M059J (cell line): ENCODE measurements at regions not wholly inside any gene's neighbourhood (a gene's known extent, or its start where the extent isn't known, plus 50 kb on each side); places are given as distances from the start of the nearest gene placed in this dataset.
A peak's percentile ranks its signal among the peaks of the same experiment; 100 is the strongest.

Experiments used
- DNase-seq: peaks from one replicate; pipeline ENCODE4 v3.0.0-alpha.2; 2012; ENCODE audit warnings: low read depth

- no peak for DNase-seq
Observed at GRCh38 chr2:19548116-19548515, 189.7 kb upstream of the OSR1 start.

DNA sequence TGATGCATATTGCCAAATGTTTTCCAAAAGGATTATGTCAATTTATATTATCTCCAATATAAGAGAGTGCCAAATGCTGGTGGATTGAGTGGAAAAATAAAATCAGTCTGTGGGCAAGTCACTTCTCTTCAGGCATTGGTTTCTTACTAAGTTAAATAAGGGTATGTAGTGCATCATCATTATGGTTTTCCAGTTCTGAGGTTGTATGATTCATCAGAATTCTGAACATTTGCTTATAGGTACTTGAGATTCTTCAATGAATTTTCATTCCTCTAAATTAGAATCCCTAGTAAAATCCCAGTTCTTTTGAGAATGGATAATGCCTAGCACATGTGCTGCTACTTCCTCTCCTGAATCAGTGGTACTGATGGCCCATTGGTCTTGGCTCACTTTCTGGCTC, 188.9 kb upstream of the OSR1 start:
- no peak for DNase-seq

GRCh38 chr2:19545507-19545906, 187.1 kb upstream of the OSR1 start:
- no peak for DNase-seq

DNA sequence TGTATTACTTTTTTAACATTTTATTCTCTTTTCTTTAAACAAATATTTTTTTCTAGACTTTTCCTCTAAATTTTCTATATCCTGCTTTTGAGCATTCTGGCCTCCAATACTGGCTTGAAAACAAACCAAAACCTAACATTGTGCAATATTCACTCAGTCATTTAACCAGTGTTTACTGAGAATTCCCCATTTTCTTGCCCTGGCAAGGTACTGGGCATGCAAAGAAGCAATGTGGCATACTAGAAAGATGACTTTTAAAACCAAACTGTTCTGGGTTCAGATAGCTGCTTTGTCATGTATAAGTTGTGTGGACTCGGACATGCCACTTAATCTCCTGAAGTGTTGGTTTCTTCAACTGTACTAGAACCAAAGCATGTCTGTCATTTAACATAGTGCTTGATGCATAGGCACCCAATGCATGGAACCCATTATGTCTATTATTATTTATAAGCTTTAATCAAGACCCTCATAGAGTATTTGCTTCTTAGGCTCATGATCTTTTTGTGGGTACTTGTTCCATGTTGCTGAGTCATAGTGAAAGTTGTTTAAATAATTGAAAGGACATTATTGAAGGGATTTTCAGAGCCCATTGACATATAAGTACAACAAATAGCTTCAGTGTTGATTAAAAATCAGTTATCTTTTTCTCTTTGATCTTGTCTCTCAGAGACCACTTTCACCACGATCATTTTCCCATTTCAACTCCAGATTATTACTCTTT, 185.4 kb upstream of the OSR1 start:
- DNase-seq = peak; percentile 39

GRCh38 chr2:19542796-19543662, 184.6 kb upstream of the OSR1 start:
- peak; percentile 56 for DNase-seq

DNA sequence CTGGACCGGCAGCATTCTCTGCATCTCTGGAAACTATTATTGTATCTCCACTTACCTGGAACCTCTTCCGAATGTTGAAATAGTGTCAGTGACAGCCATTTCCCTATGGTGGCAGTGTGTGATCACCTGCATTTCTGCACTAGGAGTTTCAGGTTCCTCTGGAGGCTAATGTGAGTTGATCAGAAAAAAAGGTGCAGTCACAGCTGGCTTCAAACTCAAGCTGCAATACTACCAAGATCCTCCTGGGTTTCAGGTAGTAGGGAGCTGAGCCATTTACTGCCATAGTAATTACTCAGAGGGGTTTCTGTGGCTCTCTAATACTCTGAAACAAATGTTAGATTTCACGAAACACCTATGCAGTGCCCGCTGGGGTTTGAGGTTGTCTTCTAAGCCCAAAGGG, 183.5 kb upstream of the OSR1 start:
- peak; percentile 17 for DNase-seq

GRCh38 chr2:19540739-19541525, 182.5 kb upstream of the OSR1 start:
- DNase-seq = peak; percentile 87

GRCh38 chr2:19538411-19538963, 180.1 kb upstream of the OSR1 start:
- DNase-seq = peak; percentile 96

DNA sequence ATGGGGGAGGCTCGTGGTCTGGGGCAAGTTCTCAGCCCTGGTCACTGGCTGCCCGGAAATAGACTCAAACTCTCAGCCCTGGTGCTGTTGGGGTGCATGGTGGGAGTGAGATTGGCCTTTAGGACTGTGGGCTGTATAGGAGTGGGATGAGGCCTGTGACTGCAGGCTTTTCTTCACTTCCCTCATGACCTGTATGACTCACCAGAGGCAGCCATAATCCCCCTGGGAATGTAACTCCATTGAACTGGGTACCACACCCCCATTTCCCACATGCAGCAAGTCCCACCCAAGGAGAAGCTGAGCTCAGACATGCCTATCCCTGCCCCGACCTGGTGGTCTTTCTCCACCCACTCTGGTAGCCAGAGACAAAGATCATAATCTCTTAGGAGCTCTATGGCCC, 177.7 kb upstream of the OSR1 start:
- DNase-seq = peak; percentile 30

- DNase-seq = peak; percentile 44
Observed at GRCh38 chr2:19532547-19533196, 174.2 kb upstream of the OSR1 start.

GRCh38 chr2:19529677-19530076, 171.3 kb upstream of the OSR1 start:
- DNase-seq = no peak

- no peak for DNase-seq
Observed at GRCh38 chr2:19527771-19528170, 169.3 kb upstream of the OSR1 start.

DNA sequence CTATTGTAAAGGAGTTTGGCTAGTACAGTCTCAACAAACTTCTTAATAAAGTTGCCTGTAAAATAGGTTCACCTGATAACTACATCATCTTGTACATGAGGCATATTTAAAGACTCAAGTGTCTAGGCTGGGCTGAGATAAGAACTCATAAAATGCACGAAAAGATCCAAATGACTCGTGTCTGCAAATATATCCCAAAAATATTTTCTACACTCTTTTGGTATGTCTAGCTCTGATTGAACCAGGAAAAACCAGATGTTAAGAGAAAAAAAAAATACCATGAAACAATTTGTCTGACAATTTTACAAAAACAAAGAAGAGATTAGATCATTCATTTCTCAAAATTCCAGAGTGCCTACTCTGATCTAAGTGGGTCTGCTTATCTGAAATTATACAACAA, 166.9 kb upstream of the OSR1 start:
- DNase-seq = no peak

GRCh38 chr2:19519045-19519444, 160.6 kb upstream of the OSR1 start:
- DNase-seq = no peak

GRCh38 chr2:19507137-19507536, 148.7 kb upstream of the OSR1 start:
- DNase-seq = no peak

DNA sequence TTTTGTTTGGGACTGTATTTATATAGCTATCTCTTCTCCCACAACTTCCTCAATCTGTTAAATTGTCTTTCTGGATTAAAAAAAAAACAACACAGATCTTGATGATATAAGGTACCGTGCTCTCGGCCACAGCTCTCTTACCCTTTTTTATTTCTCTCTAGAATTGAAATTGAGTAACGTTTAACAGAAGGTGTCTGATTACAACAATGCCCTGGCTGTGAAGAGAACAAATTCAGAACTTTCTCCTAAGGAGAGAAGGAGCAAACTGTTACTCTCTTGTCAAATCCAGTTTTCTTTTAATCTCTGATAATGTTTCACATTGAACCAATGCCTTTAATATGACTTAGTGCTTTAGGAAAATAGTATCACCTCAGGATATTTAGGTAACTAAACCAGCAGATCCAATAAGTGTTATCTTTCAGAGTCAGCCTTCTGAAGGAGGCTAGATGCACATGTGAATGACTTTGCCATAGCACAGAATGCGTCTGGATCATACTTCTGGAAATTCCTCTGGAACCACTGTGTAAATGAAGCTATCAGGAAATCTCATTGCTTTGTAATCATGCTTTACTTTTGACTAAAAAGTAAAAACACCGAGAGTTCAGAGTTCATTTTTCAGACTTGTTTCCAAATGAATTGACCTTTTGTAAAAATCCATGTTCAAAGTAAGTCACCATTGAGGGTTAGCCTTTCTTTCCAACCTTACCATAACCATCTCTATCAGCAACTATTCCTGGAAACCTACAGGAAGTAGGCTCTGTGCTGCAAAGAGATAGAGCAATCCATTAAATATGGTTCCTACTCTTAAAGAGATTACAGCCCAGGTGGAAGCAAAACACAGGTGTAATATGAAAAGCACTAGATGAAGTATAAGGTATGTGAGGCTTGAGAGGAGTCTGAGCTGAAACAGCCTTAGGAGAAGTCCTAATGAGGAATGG, 147.0 kb upstream of the OSR1 start:
- no peak for DNase-seq

- DNase-seq = peak; percentile 61
Observed at GRCh38 chr2:19504400-19505198, 146.2 kb upstream of the OSR1 start.

- no peak for DNase-seq
Observed at GRCh38 chr2:19503915-19504314, 145.5 kb upstream of the OSR1 start.

GRCh38 chr2:19503406-19503805, 145.0 kb upstream of the OSR1 start:
- no peak for DNase-seq

GRCh38 chr2:19500126-19500525, 141.7 kb upstream of the OSR1 start:
- no peak for DNase-seq
